GM23338 (cell line): ENCODE measurements at regions not wholly inside any gene's neighbourhood (a gene's known extent, or its start where the extent isn't known, plus 50 kb on each side); places are given as distances from the start of the nearest gene placed in this dataset.

Experiments used
- ATAC-seq: fragments of 200-7000 bp; cut with Tn5 transposase; 3 replicates; pipeline ENCODE4 v1.9.1; 2020
- DNase-seq: peaks from one replicate; pipeline ENCODE4 v3.0.0-alpha.2; 2015; ENCODE audit warnings: low spot score
- H2AFZ ChIP-seq: fragments of 200-600 bp; sonication (generic); 2 replicates; pipeline ENCODE4 v1.8.0; 2016; ENCODE audit warnings: antibody characterized with exemption, mild to moderate bottlenecking, moderate library complexity
- H3F3A ChIP-seq: fragments of 200-600 bp; sonication (generic); replicated peaks from 2 replicates; pipeline ENCODE4 v1.8.0; 2017; ENCODE audit warnings: antibody characterized with exemption, mixed run types, low read depth
- H3K27ac ChIP-seq: fragments of 200-600 bp; sonication (generic); 2 replicates; pipeline ENCODE4 v1.6.1; 2016; ENCODE audit warnings: low read depth
- H3K27me3 ChIP-seq: fragments of 200-600 bp; sonication (generic); 2 replicates; pipeline ENCODE4 v1.8.0; 2016; ENCODE audit warnings: mild to moderate bottlenecking, mixed run types, moderate library complexity; ENCODE audit not compliant: insufficient read depth
- H3K36me3 ChIP-seq: fragments of 200-600 bp; sonication (generic); 2 replicates; pipeline ENCODE4 v1.8.0; 2016; ENCODE audit warnings: mild to moderate bottlenecking; ENCODE audit not compliant: insufficient read depth
- H3K4me1 ChIP-seq: fragments of 200-600 bp; sonication (generic); 2 replicates; pipeline ENCODE4 v1.8.0; 2016; ENCODE audit warnings: mild to moderate bottlenecking, moderate library complexity; ENCODE audit not compliant: insufficient read depth
- H3K4me2 ChIP-seq: fragments of 200-600 bp; sonication (generic); 2 replicates; pipeline ENCODE4 v1.7.1; 2017; ENCODE audit warnings: mixed run types
- H3K4me3 ChIP-seq: fragments of 200-600 bp; sonication (generic); 2 replicates; pipeline ENCODE4 v1.6.1; 2016; ENCODE audit warnings: mixed run types
- H3K79me2 ChIP-seq: fragments of 200-600 bp; sonication (generic); replicated peaks from 2 replicates; pipeline ENCODE4 v1.8.0; 2017; ENCODE audit warnings: mild to moderate bottlenecking; ENCODE audit not compliant: insufficient read depth
- H3K9me2 ChIP-seq: fragments of 200-600 bp; sonication (generic); 2 replicates; pipeline ENCODE4 v1.8.0; 2017; ENCODE audit not compliant: insufficient read depth
- H4K20me1 ChIP-seq: fragments of 200-600 bp; sonication (generic); replicated peaks from 2 replicates; pipeline ENCODE4 v1.8.0; 2017; ENCODE audit warnings: mild to moderate bottlenecking; ENCODE audit not compliant: insufficient read depth
- H3K27ac Mint-ChIP-seq: 2 replicates; pipeline ENCODE4 v1.8.0; 2020; ENCODE audit warnings: inconsistent platforms, mild to moderate bottlenecking, moderate library complexity, mixed read lengths
- H3K27me3 Mint-ChIP-seq: 3 replicates; pipeline ENCODE4 v1.8.0; 2022; ENCODE audit warnings: low read depth, mild to moderate bottlenecking, moderate library complexity, mixed read lengths, inconsistent platforms; ENCODE audit not compliant: insufficient read depth, poor library complexity
- H3K36me3 Mint-ChIP-seq: 3 replicates; pipeline ENCODE4 v1.8.0; 2021; ENCODE audit warnings: low read depth, mild to moderate bottlenecking, inconsistent platforms, moderate library complexity, mixed read lengths
- H3K4me1 Mint-ChIP-seq: 3 replicates; pipeline ENCODE4 v1.8.0; 2020; ENCODE audit warnings: mild to moderate bottlenecking, inconsistent platforms, mixed read lengths
- H3K4me3 Mint-ChIP-seq: 3 replicates; pipeline ENCODE4 v1.8.0; 2021; ENCODE audit warnings: moderate library complexity, mild to moderate bottlenecking, inconsistent platforms, mixed read lengths
- H3K9me3 Mint-ChIP-seq: 3 replicates; pipeline ENCODE4 v1.8.0; 2020; ENCODE audit warnings: moderate library complexity, mild to moderate bottlenecking, inconsistent platforms, mixed read lengths
- CREB1 ChIP-seq: fragments of 250-450 bp; sonication (Bioruptor Pico); IDR thresholded peaks from 2 replicates; pipeline ENCODE4 v1.5.0; 2020; ENCODE audit warnings: low read depth, mild to moderate bottlenecking, moderate library complexity
- EZH2 ChIP-seq: fragments of 200-600 bp; sonication (generic); IDR thresholded peaks from one replicate; pipeline ENCODE4 v1.8.0; 2017; ENCODE audit warnings: antibody characterized with exemption, mild to moderate bottlenecking, low read depth; ENCODE audit not compliant: unreplicated experiment
- EZH2phosphoT487 ChIP-seq: fragments of 200-600 bp; sonication (generic); IDR thresholded peaks from one replicate; pipeline ENCODE4 v1.8.1; 2018; ENCODE audit warnings: antibody characterized with exemption; ENCODE audit not compliant: unreplicated experiment
- JUNB ChIP-seq: IDR thresholded peaks from one replicate; pipeline ENCODE4 v1.6.1; 2016; ENCODE audit warnings: antibody characterized with exemption; ENCODE audit not compliant: unreplicated experiment
- NANOG ChIP-seq: IDR thresholded peaks from 2 replicates; pipeline ENCODE4 v1.6.1; 2016; ENCODE audit warnings: antibody characterized with exemption, borderline replicate concordance
- POLR2AphosphoS5 ChIP-seq: IDR thresholded peaks from 2 replicates; pipeline ENCODE4 v1.6.1; 2016; ENCODE audit warnings: antibody characterized with exemption, low read depth
- STAT1 ChIP-seq: IDR thresholded peaks from one replicate; pipeline ENCODE4 v1.6.1; 2016; ENCODE audit warnings: antibody characterized with exemption; ENCODE audit not compliant: unreplicated experiment
- ZNF114 ChIP-seq: fragments of 250-450 bp; sonication (Bioruptor Pico); IDR thresholded peaks from 2 replicates; pipeline ENCODE4 v1.5.0; 2020; ENCODE audit warnings: mild to moderate bottlenecking, moderate library complexity
- ZNF331 ChIP-seq: fragments of 250-450 bp; sonication (Bioruptor Pico); IDR thresholded peaks from 2 replicates; pipeline ENCODE4 v1.5.0; 2020; ENCODE audit warnings: low read depth, mild to moderate bottlenecking, moderate library complexity
- TF ChIP-seq, protein P1 (sequence below): IDR thresholded peaks from one replicate; pipeline ENCODE4 v1.6.1; 2018; ENCODE audit warnings: antibody characterized with exemption; ENCODE audit not compliant: unreplicated experiment
- TF ChIP-seq, protein P2 (sequence below), 2 experiments: fragments of 200-600 bp in 1 of 2; sonication (generic) in 1 of 2; conservative IDR thresholded peaks; 2 replicates each; pipeline versions ENCODE4 v1.5.1 to v1.6.1; 2016 to 2017; ENCODE audit warnings: antibody characterized with exemption in 2 of 2, low read depth in 2 of 2, mild to moderate bottlenecking in 2 of 2, moderate library complexity in 1 of 2
- TF ChIP-seq, protein P3 (sequence below): IDR thresholded peaks from 2 replicates; pipeline ENCODE4 v1.6.1; 2016; ENCODE audit warnings: antibody characterized with exemption
- TF ChIP-seq, protein P4 (sequence below): fragments of 250-450 bp; sonication (Bioruptor Pico); IDR thresholded peaks from 2 replicates; pipeline ENCODE4 v1.5.0; 2020; ENCODE audit warnings: mild to moderate bottlenecking, moderate library complexity

DNA sequence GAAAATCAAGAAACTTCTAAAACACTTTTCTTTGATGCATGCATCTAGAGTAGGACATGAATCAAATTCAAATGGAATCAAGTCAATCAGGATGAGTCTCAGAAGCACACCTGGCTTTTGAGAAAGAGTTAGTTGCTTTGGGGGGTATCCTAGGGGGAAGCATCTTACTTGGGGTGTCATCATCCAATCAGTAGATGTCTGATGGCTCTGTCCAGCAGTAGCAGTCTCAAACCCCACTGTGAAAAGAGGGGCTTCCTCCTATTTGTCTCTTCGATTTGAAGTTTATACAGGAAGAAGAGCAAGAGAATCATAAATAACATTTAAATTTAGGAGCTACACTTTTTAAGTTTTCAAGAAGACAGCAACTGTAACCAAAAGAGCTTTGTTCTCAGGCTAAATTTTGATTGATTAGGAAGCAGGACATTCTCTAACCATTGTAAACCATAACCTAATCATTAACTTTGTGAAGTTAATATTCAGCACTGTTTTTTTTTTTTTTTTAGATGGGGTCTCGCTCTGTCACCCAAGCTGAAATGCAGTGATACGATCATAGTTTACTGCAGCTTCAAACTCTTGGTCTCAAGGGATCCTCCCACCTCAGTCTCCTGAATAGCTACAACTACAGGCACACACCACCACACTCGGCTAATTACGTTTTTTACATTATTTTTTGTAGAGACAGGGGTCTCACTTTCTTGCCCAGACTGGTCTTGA, 614.7 kb downstream of the CSNK1G3 start:
- no peak for DNase-seq
- H3K27me3 ChIP-seq: no peaks in the 10 kb centered on the region
- H3K36me3 Mint-ChIP-seq: no peaks in the 10 kb centered on the region
- H3K36me3 ChIP-seq: no peaks in the 10 kb centered on the region
- no peaks in the 10 kb centered on the region for H4K20me1 ChIP-seq
- no peak for ATAC-seq
- H3K4me1 ChIP-seq: no peaks in the 10 kb centered on the region
- H3K4me1 Mint-ChIP-seq: no peaks in the 10 kb centered on the region
- H3K9me2 ChIP-seq: no peaks in the 10 kb centered on the region; the same call in 1 of the 2 replicates
- H3F3A ChIP-seq: no peaks in the 10 kb centered on the region
- H3K27ac ChIP-seq: no peak overlapping the region
- no peaks in the 10 kb centered on the region for H3K27me3 Mint-ChIP-seq
- H3K4me3 ChIP-seq: no peak overlapping the region
- H3K4me3 Mint-ChIP-seq: no peak overlapping the region
- TF ChIP-seq ZNF331 (CRISPR knock-in tag) (no peak), CREB1 (CRISPR knock-in tag) (no peak), STAT1 (no peak), POLR2AphosphoS5 (no peak), EZH2phosphoT487 (no peak), NANOG (no peak), ZNF114 (no peak), EZH2 (no peak), JUNB (no peak)
- TF ChIP-seq, protein P1, sequence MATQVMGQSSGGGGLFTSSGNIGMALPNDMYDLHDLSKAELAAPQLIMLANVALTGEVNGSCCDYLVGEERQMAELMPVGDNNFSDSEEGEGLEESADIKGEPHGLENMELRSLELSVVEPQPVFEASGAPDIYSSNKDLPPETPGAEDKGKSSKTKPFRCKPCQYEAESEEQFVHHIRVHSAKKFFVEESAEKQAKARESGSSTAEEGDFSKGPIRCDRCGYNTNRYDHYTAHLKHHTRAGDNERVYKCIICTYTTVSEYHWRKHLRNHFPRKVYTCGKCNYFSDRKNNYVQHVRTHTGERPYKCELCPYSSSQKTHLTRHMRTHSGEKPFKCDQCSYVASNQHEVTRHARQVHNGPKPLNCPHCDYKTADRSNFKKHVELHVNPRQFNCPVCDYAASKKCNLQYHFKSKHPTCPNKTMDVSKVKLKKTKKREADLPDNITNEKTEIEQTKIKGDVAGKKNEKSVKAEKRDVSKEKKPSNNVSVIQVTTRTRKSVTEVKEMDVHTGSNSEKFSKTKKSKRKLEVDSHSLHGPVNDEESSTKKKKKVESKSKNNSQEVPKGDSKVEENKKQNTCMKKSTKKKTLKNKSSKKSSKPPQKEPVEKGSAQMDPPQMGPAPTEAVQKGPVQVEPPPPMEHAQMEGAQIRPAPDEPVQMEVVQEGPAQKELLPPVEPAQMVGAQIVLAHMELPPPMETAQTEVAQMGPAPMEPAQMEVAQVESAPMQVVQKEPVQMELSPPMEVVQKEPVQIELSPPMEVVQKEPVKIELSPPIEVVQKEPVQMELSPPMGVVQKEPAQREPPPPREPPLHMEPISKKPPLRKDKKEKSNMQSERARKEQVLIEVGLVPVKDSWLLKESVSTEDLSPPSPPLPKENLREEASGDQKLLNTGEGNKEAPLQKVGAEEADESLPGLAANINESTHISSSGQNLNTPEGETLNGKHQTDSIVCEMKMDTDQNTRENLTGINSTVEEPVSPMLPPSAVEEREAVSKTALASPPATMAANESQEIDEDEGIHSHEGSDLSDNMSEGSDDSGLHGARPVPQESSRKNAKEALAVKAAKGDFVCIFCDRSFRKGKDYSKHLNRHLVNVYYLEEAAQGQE: no peak
- TF ChIP-seq, protein P2, sequence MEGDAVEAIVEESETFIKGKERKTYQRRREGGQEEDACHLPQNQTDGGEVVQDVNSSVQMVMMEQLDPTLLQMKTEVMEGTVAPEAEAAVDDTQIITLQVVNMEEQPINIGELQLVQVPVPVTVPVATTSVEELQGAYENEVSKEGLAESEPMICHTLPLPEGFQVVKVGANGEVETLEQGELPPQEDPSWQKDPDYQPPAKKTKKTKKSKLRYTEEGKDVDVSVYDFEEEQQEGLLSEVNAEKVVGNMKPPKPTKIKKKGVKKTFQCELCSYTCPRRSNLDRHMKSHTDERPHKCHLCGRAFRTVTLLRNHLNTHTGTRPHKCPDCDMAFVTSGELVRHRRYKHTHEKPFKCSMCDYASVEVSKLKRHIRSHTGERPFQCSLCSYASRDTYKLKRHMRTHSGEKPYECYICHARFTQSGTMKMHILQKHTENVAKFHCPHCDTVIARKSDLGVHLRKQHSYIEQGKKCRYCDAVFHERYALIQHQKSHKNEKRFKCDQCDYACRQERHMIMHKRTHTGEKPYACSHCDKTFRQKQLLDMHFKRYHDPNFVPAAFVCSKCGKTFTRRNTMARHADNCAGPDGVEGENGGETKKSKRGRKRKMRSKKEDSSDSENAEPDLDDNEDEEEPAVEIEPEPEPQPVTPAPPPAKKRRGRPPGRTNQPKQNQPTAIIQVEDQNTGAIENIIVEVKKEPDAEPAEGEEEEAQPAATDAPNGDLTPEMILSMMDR (conservative IDR thresholded peaks at IDR 0.05; ENCODE audit: low read depth in 2 of 2): no peak
- TF ChIP-seq, protein P3, sequence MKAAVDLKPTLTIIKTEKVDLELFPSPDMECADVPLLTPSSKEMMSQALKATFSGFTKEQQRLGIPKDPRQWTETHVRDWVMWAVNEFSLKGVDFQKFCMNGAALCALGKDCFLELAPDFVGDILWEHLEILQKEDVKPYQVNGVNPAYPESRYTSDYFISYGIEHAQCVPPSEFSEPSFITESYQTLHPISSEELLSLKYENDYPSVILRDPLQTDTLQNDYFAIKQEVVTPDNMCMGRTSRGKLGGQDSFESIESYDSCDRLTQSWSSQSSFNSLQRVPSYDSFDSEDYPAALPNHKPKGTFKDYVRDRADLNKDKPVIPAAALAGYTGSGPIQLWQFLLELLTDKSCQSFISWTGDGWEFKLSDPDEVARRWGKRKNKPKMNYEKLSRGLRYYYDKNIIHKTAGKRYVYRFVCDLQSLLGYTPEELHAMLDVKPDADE: no peak
- TF ChIP-seq, protein P4, sequence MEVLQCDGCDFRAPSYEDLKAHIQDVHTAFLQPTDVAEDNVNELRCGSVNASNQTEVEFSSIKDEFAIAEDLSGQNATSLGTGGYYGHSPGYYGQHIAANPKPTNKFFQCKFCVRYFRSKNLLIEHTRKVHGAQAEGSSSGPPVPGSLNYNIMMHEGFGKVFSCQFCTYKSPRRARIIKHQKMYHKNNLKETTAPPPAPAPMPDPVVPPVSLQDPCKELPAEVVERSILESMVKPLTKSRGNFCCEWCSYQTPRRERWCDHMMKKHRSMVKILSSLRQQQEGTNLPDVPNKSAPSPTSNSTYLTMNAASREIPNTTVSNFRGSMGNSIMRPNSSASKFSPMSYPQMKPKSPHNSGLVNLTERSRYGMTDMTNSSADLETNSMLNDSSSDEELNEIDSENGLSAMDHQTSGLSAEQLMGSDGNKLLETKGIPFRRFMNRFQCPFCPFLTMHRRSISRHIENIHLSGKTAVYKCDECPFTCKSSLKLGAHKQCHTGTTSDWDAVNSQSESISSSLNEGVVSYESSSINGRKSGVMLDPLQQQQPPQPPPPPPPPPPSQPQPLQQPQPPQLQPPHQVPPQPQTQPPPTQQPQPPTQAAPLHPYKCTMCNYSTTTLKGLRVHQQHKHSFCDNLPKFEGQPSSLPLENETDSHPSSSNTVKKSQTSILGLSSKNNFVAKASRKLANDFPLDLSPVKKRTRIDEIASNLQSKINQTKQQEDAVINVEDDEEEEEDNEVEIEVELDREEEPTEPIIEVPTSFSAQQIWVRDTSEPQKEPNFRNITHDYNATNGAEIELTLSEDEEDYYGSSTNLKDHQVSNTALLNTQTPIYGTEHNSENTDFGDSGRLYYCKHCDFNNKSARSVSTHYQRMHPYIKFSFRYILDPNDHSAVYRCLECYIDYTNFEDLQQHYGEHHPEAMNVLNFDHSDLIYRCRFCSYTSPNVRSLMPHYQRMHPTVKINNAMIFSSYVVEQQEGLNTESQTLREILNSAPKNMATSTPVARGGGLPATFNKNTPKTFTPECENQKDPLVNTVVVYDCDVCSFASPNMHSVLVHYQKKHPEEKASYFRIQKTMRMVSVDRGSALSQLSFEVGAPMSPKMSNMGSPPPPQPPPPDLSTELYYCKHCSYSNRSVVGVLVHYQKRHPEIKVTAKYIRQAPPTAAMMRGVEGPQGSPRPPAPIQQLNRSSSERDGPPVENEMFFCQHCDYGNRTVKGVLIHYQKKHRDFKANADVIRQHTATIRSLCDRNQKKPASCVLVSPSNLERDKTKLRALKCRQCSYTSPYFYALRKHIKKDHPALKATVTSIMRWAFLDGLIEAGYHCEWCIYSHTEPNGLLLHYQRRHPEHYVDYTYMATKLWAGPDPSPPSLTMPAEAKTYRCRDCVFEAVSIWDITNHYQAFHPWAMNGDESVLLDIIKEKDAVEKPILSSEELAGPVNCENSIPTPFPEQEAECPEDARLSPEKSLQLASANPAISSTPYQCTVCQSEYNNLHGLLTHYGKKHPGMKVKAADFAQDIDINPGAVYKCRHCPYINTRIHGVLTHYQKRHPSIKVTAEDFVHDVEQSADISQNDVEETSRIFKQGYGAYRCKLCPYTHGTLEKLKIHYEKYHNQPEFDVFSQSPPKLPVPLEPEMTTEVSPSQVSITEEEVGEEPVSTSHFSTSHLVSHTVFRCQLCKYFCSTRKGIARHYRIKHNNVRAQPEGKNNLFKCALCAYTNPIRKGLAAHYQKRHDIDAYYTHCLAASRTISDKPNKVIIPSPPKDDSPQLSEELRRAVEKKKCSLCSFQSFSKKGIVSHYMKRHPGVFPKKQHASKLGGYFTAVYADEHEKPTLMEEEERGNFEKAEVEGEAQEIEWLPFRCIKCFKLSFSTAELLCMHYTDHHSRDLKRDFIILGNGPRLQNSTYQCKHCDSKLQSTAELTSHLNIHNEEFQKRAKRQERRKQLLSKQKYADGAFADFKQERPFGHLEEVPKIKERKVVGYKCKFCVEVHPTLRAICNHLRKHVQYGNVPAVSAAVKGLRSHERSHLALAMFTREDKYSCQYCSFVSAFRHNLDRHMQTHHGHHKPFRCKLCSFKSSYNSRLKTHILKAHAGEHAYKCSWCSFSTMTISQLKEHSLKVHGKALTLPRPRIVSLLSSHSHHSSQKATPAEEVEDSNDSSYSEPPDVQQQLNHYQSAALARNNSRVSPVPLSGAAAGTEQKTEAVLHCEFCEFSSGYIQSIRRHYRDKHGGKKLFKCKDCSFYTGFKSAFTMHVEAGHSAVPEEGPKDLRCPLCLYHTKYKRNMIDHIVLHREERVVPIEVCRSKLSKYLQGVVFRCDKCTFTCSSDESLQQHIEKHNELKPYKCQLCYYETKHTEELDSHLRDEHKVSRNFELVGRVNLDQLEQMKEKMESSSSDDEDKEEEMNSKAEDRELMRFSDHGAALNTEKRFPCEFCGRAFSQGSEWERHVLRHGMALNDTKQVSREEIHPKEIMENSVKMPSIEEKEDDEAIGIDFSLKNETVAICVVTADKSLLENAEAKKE (CRISPR knock-in tag): no peak
- no peak overlapping the region for H2AFZ ChIP-seq
- no peak overlapping the region for H3K27ac Mint-ChIP-seq
- no peaks in the 10 kb centered on the region for H3K79me2 ChIP-seq
- H3K4me2 ChIP-seq: no peak overlapping the region
- no peaks in the 10 kb centered on the region for H3K9me3 Mint-ChIP-seq
